GM12878 (cell line): ENCODE measurements at regions not wholly inside any gene's neighbourhood (a gene's known extent, or its start where the extent isn't known, plus 50 kb on each side); places are given as distances from the start of the nearest gene placed in this dataset.
"Not testable (repeated sequence)": the region's sequence is repeated elsewhere in the genome, so short reads cannot be mapped to it uniquely, and the experiment has no call there.

ENCODE experiments used
- ATAC-seq: fragments of 200-7000 bp; cut with Tn5 transposase; 3 replicates; pipeline ENCODE4 v1.9.1; 2020; ENCODE audit warnings: mild to moderate bottlenecking, moderate library complexity
- BruUV-seq: library from RNA; stranded (reverse); fragments of 400-500 nt; replicated peaks from 2 replicates; lab custom pipeline; 2021; lab: Mats Ljungman, UMichigan
- CTCF ChIA-PET: fragments of 300-600 bp; sonication (Branson Sonifier 250); formaldehyde crosslinking; extraction: SDS; loops from one replicate; lab custom pipeline; 2021; ENCODE audit warnings: inconsistent platforms; lab: Yijun Ruan, JAX
- POLR2A ChIA-PET: fragments of 350-600 bp; formaldehyde crosslinking; extraction: SDS; loops from one replicate; lab custom pipeline; 2021; ENCODE audit warnings: inconsistent platforms; lab: Charles Lee
- RAD21 ChIA-PET: fragments of 300-600 bp; sonication (Branson Sonifier 250); formaldehyde crosslinking; loops from one replicate; lab custom pipeline; 2023; ENCODE audit warnings: antibody characterized with exemption; ENCODE audit not compliant: unreplicated experiment; lab: Charles Lee
- SMC1A ChIA-PET: fragments of 300-600 bp; sonication (Branson Sonifier 250); formaldehyde crosslinking; loops from one replicate; lab custom pipeline; 2023; ENCODE audit not compliant: unreplicated experiment, uncharacterized antibody; lab: Charles Lee
- DNase-seq: peaks from one replicate; pipeline ENCODE4 v3.0.0-alpha.2; 2011; ENCODE audit warnings: low read depth, low spot score
- FAIRE-seq: peaks from 3 replicates; lab custom pipeline; 2011; peaks lifted over from hg19 to GRCh38; lab: Jason Lieb, UNC
- H2AFZ ChIP-seq: 2 replicates; pipeline ENCODE4 v1.6.0; 2011; ENCODE audit warnings: low read depth, low read length, control low read depth; ENCODE audit not compliant: control insufficient read depth
- H3K27ac ChIP-seq: 2 replicates; pipeline ENCODE4 v1.5.1; 2011; ENCODE audit warnings: control low read depth; ENCODE audit not compliant: control insufficient read depth, insufficient read depth
- H3K27me3 ChIP-seq, 2 experiments: replicated peaks in 1 of 2; 2 replicates each; pipeline versions ENCODE4 v1.6.0 to v1.6.1; 2011; ENCODE audit warnings: low read length in 1 of 2; ENCODE audit not compliant: control insufficient read depth in 2 of 2, insufficient read depth in 2 of 2
- H3K36me3 ChIP-seq, 2 experiments: 2 replicates each; pipeline ENCODE4 v1.5.1; 2011; ENCODE audit warnings: low read length in 1 of 2; ENCODE audit not compliant: control insufficient read depth in 2 of 2, insufficient read depth in 2 of 2
- H3K4me1 ChIP-seq: 2 replicates; pipeline ENCODE4 v1.6.1; 2011; ENCODE audit warnings: mild to moderate bottlenecking, low read length, moderate library complexity, mixed read lengths; ENCODE audit not compliant: control insufficient read depth, insufficient read depth
- H3K4me2 ChIP-seq: 2 replicates; pipeline ENCODE4 v1.6.0; 2011; ENCODE audit warnings: control low read depth; ENCODE audit not compliant: control insufficient read depth, insufficient read depth
- H3K4me3 ChIP-seq: fragments of 200-600 bp; sonication (generic); 2 replicates; pipeline ENCODE4 v1.5.1; 2016
- H3K79me2 ChIP-seq: 2 replicates; pipeline ENCODE4 v1.6.0; 2011; ENCODE audit warnings: low read length; ENCODE audit not compliant: control insufficient read depth, insufficient read depth
- H3K9ac ChIP-seq: 2 replicates; pipeline ENCODE4 v1.8.0; 2011; ENCODE audit warnings: low read length, control low read depth, mixed read lengths; ENCODE audit not compliant: control insufficient read depth, insufficient read depth
- H3K9me3 ChIP-seq: replicated peaks from 3 replicates; pipeline ENCODE4 v1.5.1; 2011; ENCODE audit warnings: mild to moderate bottlenecking, low read length; ENCODE audit not compliant: control insufficient read depth, insufficient read depth
- H4K20me1 ChIP-seq: 2 replicates; pipeline ENCODE4 v1.6.0; 2011; ENCODE audit not compliant: control insufficient read depth, insufficient read depth
- WGBS: methylation state at CpG from one replicate; pipeline ENCODE4 v1.1.6; 2016; ENCODE audit warnings: low lambda C conversion rate; ENCODE audit not compliant: insufficient replicate concordance, insufficient coverage; ENCODE audit errors: missing lambda C conversion rate; 5-methylcytosine and 5-hydroxymethylcytosine counted together
- in situ Hi-C: fragments of 300-500 bp; cut with MboI; formaldehyde crosslinking; loops from 9 replicates; pipeline ENCODE4 v1.14.3; 2018; ENCODE audit warnings: mixed read lengths
- intact Hi-C: fragments of 100-400 bp; cut with micrococcal nuclease; formaldehyde crosslinking; loops from one replicate; pipeline ENCODE4 v1.14.2; 2022; ENCODE audit not compliant: unreplicated experiment

DNA sequence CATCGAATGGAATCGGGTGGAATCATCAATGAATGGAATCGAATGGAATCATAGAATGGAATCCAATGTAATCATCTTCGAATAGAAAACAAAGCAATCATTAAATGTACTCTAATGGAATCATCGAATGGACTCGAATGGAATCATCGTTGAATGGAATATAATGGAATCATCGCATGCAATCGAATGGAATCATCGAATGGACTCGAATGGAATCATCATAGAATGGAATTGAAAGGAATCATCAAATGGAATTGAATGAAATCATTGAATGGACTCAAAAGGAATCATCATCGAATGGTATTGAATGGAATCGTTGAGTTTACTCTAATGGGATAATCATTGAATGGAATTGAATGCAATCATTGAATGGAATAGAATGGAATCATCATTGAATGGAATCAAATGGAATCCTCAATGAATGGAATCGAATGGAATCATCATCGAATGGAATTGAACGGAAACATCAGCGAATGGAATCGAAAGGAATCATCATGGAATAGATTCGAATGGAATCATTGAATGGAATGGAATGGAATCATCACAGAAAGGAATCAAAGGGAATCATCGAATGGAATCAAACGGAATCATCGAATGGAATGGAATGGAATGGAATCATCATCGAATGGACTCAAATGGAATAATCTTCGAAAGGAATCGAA, 234.9 kb downstream of the SHCBP1 start:
- H3K36me3 ChIP-seq, SMC1A ChIA-PET, H3K4me3 ChIP-seq, ATAC-seq, H3K79me2 ChIP-seq, BruUV-seq, H4K20me1 ChIP-seq, H3K9ac ChIP-seq, in situ Hi-C loops, FAIRE-seq, intact Hi-C loops, H3K9me3 ChIP-seq, H3K4me2 ChIP-seq, H2AFZ ChIP-seq, RAD21 ChIA-PET, DNase-seq, H3K27me3 ChIP-seq, CTCF ChIA-PET, H3K4me1 ChIP-seq, POLR2A ChIA-PET, H3K27ac ChIP-seq: not testable (repeated sequence)
- WGBS = 41% methylated on average over 25 of the region's 25 CpGs

DNA sequence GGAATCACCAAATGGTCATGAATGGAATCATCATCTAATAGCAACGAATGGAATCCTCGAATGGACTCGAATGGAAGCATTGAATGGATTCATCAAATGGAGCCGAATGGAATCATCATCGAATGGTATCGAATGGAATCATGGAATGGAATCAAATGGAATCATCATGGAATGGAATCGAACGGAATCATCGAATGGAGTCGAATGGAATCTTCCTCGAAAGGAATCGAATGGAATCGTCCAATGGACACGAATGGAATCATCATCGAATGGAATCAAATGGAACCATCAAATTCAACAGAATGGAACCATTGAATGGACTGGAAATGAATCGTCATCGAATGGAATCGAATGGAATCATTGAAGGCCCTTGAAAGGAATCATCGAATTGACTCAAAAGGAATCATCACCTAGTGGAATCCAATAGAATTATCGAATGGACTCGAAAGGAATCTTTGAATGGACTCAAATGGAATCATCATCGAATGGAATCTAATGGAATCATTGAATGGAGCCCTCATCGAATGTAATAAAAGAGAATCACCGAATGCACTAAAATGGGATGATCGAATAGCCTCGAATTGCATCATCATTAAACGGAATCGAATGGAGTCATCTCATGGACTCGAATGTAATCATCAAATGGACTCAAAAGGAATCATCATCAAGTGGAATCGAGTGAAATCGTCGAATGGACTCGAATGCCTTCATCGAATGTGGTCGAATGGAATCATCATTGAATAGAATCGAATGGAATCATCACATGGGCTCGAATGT, 236.7 kb downstream of the SHCBP1 start:
- H3K4me1 ChIP-seq, H3K79me2 ChIP-seq, RAD21 ChIA-PET, ATAC-seq, H3K27me3 ChIP-seq, H3K4me2 ChIP-seq, H3K36me3 ChIP-seq, H3K9ac ChIP-seq, CTCF ChIA-PET, BruUV-seq, FAIRE-seq, intact Hi-C loops, SMC1A ChIA-PET, H3K9me3 ChIP-seq, H3K4me3 ChIP-seq, H4K20me1 ChIP-seq, POLR2A ChIA-PET, H3K27ac ChIP-seq, DNase-seq, in situ Hi-C loops, H2AFZ ChIP-seq: not testable (repeated sequence)
- 46% methylated on average over 37 of the region's 37 CpGs for WGBS

DNA sequence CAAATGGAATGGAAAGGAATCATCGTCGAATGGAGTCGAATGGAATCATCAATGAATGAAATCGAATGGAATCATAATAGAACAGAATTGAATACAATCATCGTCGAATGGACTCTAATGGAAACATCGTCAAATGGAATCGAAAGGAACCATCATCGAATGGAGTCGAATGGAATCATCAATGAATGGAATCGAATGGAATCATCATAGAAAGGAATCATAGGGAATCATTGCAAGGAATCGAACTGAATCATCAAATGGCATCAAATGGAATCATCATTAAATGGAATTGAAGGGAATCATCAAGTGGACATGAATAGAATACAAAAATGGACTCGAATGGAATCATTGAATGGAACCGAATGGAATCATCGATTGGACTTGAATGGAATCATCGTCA, 237.6 kb downstream of the SHCBP1 start:
- SMC1A ChIA-PET, CTCF ChIA-PET, RAD21 ChIA-PET, H4K20me1 ChIP-seq, FAIRE-seq, H3K4me2 ChIP-seq, DNase-seq, ATAC-seq, H3K9me3 ChIP-seq, intact Hi-C loops, H3K79me2 ChIP-seq, H3K27ac ChIP-seq, H3K36me3 ChIP-seq, H3K9ac ChIP-seq, H2AFZ ChIP-seq, in situ Hi-C loops, BruUV-seq, H3K4me3 ChIP-seq, POLR2A ChIA-PET, H3K27me3 ChIP-seq, H3K4me1 ChIP-seq: not testable (repeated sequence)
- WGBS = 72% methylated on average over 15 of the region's 16 CpGs
